CD4-positive, alpha-beta T cell (primary cell): ENCODE measurements at regions not wholly inside any gene's neighbourhood (a gene's known extent, or its start where the extent isn't known, plus 50 kb on each side); places are given as distances from the start of the nearest gene placed in this dataset.
"Not testable (repeated sequence)": the region's sequence is repeated elsewhere in the genome, so short reads cannot be mapped to it uniquely, and the experiment has no call there.

Experiments
- ATAC-seq: fragments of 200-7000 bp; cut with Tn5 transposase; one replicate; pipeline ENCODE4 v1.10.0; 2022; ENCODE audit warnings: mild to moderate bottlenecking; ENCODE audit not compliant: poor library complexity
- CTCF ChIA-PET: fragments of 350-600 bp; sonication (Branson Sonifier 250); formaldehyde crosslinking; loops from one replicate; lab custom pipeline; 2021; ENCODE audit warnings: antibody characterized with exemption, inconsistent platforms; lab: Charles Lee
- POLR2A ChIA-PET: fragments of 350-600 bp; sonication (Branson Sonifier 250); formaldehyde crosslinking; loops from one replicate; lab custom pipeline; 2021; ENCODE audit warnings: antibody characterized with exemption, inconsistent platforms; lab: Charles Lee
- DNase-seq, 14 experiments: peaks; one replicate each; pipeline ENCODE4 v3.0.0-alpha.2; 2013 to 2020; ENCODE audit warnings: mixed read lengths in 2 of 14
- H3K27ac ChIP-seq, 2 donors: one replicate each; pipeline versions ENCODE4 v1.5.1 to v1.7.0; 2013; ENCODE audit warnings: low read length in 2 of 2, low read depth in 1 of 2, mild to moderate bottlenecking in 1 of 2
- H3K27me3 ChIP-seq, 2 experiments: 1 replicate in 1 of 2; 2 replicates in 1 of 2; pipeline versions ENCODE4 v1.6.1 to v1.7.0; 2013; ENCODE audit warnings: low read length in 2 of 2, control low read depth in 1 of 2, mild to moderate bottlenecking in 1 of 2, moderate library complexity in 1 of 2; ENCODE audit not compliant: insufficient read depth in 2 of 2, control insufficient read depth in 1 of 2
- H3K36me3 ChIP-seq: one replicate; pipeline ENCODE4 v1.6.1; 2013; ENCODE audit warnings: low read length, control low read depth; ENCODE audit not compliant: insufficient read depth
- H3K4me1 ChIP-seq: one replicate; pipeline ENCODE4 v1.6.1; 2013; ENCODE audit warnings: low read length, control low read depth; ENCODE audit not compliant: insufficient read depth
- H3K4me3 ChIP-seq: one replicate; pipeline ENCODE4 v1.5.1; 2013; ENCODE audit warnings: mild to moderate bottlenecking, low read length, moderate library complexity
- H3K9me3 ChIP-seq, 2 experiments: 1 replicate in 1 of 2; 2 replicates in 1 of 2; pipeline versions ENCODE4 v1.6.1 to v1.7.0; 2013; ENCODE audit warnings: low read length in 2 of 2, mild to moderate bottlenecking in 2 of 2, control low read depth in 1 of 2, moderate library complexity in 1 of 2; ENCODE audit not compliant: control insufficient read depth in 1 of 2, insufficient read depth in 1 of 2
- H3K27ac Mint-ChIP-seq: one replicate; pipeline ENCODE4 v1.8.0; 2020; ENCODE audit warnings: mixed read lengths
- H3K27me3 Mint-ChIP-seq: one replicate; pipeline ENCODE4 v1.8.0; 2021; ENCODE audit warnings: mixed read lengths
- H3K36me3 Mint-ChIP-seq: one replicate; pipeline ENCODE4 v1.8.0; 2021; ENCODE audit warnings: low read depth, mixed read lengths
- H3K4me1 Mint-ChIP-seq: one replicate; pipeline ENCODE4 v1.8.0; 2021; ENCODE audit warnings: low read depth, mixed read lengths
- H3K4me3 Mint-ChIP-seq: one replicate; pipeline ENCODE4 v1.8.0; 2020; ENCODE audit warnings: mild to moderate bottlenecking, mixed read lengths
- H3K9me3 Mint-ChIP-seq: one replicate; pipeline ENCODE4 v1.8.0; 2020; ENCODE audit warnings: mixed read lengths
- CTCF ChIP-seq: fragments of 200-600 bp; IDR thresholded peaks from one replicate; pipeline ENCODE4 v1.8.0; 2022; ENCODE audit warnings: antibody characterized with exemption, mild to moderate bottlenecking
- intact Hi-C, 2 experiments: fragments of 100-400 bp; cut with DNase I in 1 of 2; cut with micrococcal nuclease in 1 of 2; formaldehyde crosslinking; loops; one replicate each; pipeline versions ENCODE4 v1.15.1 to v1.9.0; 2023 to 2025; cut with DNase I, micrococcal nuclease

GRCh38 chr5:145443366-145443765 lies 391.8 kb downstream of the PRELID2 start:
- H3K36me3 ChIP-seq: no peaks in the 10 kb centered on the region

GRCh38 chr5:145442661-145443060 lies 392.5 kb downstream of the PRELID2 start:
- H3K36me3 ChIP-seq, H3K4me3 ChIP-seq, DNase-seq, H3K27me3 ChIP-seq, H3K4me1 Mint-ChIP-seq, H3K27ac ChIP-seq, H3K27me3 Mint-ChIP-seq, H3K27ac Mint-ChIP-seq, CTCF ChIA-PET, POLR2A ChIA-PET, H3K4me1 ChIP-seq, intact Hi-C loops, H3K36me3 Mint-ChIP-seq, ATAC-seq, H3K4me3 Mint-ChIP-seq, H3K9me3 ChIP-seq: not testable (repeated sequence)
- H3K9me3 Mint-ChIP-seq: peaks cover 14% of the 10 kb centered on the region

More at GRCh38 chr5:145443366-145443765, 391.8 kb downstream of the PRELID2 start:
- H3K4me1 ChIP-seq: no peaks in the 10 kb centered on the region
- ChIA-PET POLR2A (no interaction called here), CTCF (no interaction called here)
- DNase-seq (no peak), ATAC-seq (no peak)
- Mint-ChIP-seq H3K4me3 (no peak overlapping the region), H3K27ac (no peak overlapping the region), H3K4me1 (no peaks in the 10 kb centered on the region), H3K36me3 (no peaks in the 10 kb centered on the region), H3K9me3 (peaks cover 14% of the 10 kb centered on the region), H3K27me3 (no peaks in the 10 kb centered on the region)
- intact Hi-C loops: no loop called here
- no peaks in the 10 kb centered on the region for H3K27me3 ChIP-seq
- no peak overlapping the region for H3K4me3 ChIP-seq
- H3K9me3 ChIP-seq: no peaks in the 10 kb centered on the region
- no peak overlapping the region for H3K27ac ChIP-seq
- TF ChIP-seq CTCF: no peak

GRCh38 chr5:145441228-145441627 lies 393.9 kb downstream of the PRELID2 start:
- H3K4me1 Mint-ChIP-seq: no peaks in the 10 kb centered on the region
- Histone ChIP-seq H3K4me1 (no peaks in the 10 kb centered on the region), H3K27me3 (no peaks in the 10 kb centered on the region), H3K36me3 (no peaks in the 10 kb centered on the region), H3K4me3 (no peak overlapping the region), H3K9me3 (no peaks in the 10 kb centered on the region), H3K27ac (no peak overlapping the region)
- intact Hi-C loops: no loop called here
- ChIA-PET POLR2A (no interaction called here), CTCF (no interaction called here)
- no peak for TF ChIP-seq CTCF
- no peak for ATAC-seq
- no peak for DNase-seq
- H3K36me3 Mint-ChIP-seq: no peaks in the 10 kb centered on the region
- peaks cover 10% of the 10 kb centered on the region for H3K9me3 Mint-ChIP-seq
- no peak overlapping the region for H3K27ac Mint-ChIP-seq
- no peak overlapping the region for H3K4me3 Mint-ChIP-seq
- H3K27me3 Mint-ChIP-seq: no peaks in the 10 kb centered on the region

GRCh38 chr5:145437627-145438026 lies 397.5 kb downstream of the PRELID2 start:
- Mint-ChIP-seq H3K4me1 (no peaks in the 10 kb centered on the region), H3K4me3 (no peak overlapping the region), H3K27me3 (no peaks in the 10 kb centered on the region), H3K9me3 (peaks cover 9% of the 10 kb centered on the region), H3K27ac (no peak overlapping the region), H3K36me3 (no peaks in the 10 kb centered on the region)
- TF ChIP-seq CTCF: no peak
- H3K27me3 ChIP-seq: no peaks in the 10 kb centered on the region
- no peaks in the 10 kb centered on the region for H3K4me1 ChIP-seq
- no peaks in the 10 kb centered on the region for H3K9me3 ChIP-seq
- intact Hi-C loops: no loop called here
- DNase-seq (no peak), ATAC-seq (no peak)
- no peak overlapping the region for H3K4me3 ChIP-seq
- ChIA-PET POLR2A (no interaction called here), CTCF (no interaction called here)
- H3K27ac ChIP-seq: no peak overlapping the region
- H3K36me3 ChIP-seq: no peaks in the 10 kb centered on the region
